ENCODE measurements at regions not wholly inside any gene's neighbourhood (a gene's known extent, or its start where the extent isn't known, plus 50 kb on each side); places are given as distances from the start of the nearest gene placed in this dataset.
A peak's percentile ranks its signal among the peaks of the same experiment; 100 is the strongest.

GRCh38 chrX:46447384-46447783, 97.8 kb downstream of the ZNF674 start:
- DNase-seq (ENCODE audit: low read depth): no peak

- DNase-seq (ENCODE audit: low read depth): no peak
These were observed 98.4 kb downstream of the ZNF674 start for GRCh38 chrX:46446727-46447378.

- peak; percentile 51 for DNase-seq (ENCODE audit: low read depth)
These were observed 101.2 kb downstream of the ZNF674 start for GRCh38 chrX:46444011-46444410.

GRCh38 chrX:46436744-46437143, 108.5 kb downstream of the ZNF674 start:
- DNase-seq (ENCODE audit: low read depth): no peak

GRCh38 chrX:46433892-46434291, 111.3 kb downstream of the ZNF674 start:
- no peak for DNase-seq (ENCODE audit: low read depth)

- peak; percentile 24 for DNase-seq (ENCODE audit: low read depth)
These were observed 136.4 kb downstream of the ZNF674 start for GRCh38 chrX:46408553-46409407.

- peak; percentile 19 for DNase-seq (ENCODE audit: low read depth)
These were observed 137.5 kb downstream of the ZNF674 start for GRCh38 chrX:46407753-46408130.

- no peak for DNase-seq (ENCODE audit: low read depth)
These were observed 138.0 kb downstream of the ZNF674 start for GRCh38 chrX:46407036-46407752.

- no peak for DNase-seq (ENCODE audit: low read depth)
These were observed 140.4 kb downstream of the ZNF674 start for GRCh38 chrX:46404774-46405173.

GRCh38 chrX:46400530-46401443, 144.4 kb downstream of the ZNF674 start:
- no peak for DNase-seq (ENCODE audit: low read depth)

- no peak for DNase-seq (ENCODE audit: low read depth)
These were observed 146.3 kb downstream of the ZNF674 start for GRCh38 chrX:46398874-46399273.

GRCh38 chrX:46398126-46398525, 147.1 kb downstream of the ZNF674 start:
- DNase-seq (ENCODE audit: low read depth): no peak

GRCh38 chrX:46386511-46386910, 158.7 kb downstream of the ZNF674 start:
- DNase-seq (ENCODE audit: low read depth): no peak

- DNase-seq (ENCODE audit: low read depth): no peak
These were observed 162.2 kb downstream of the ZNF674 start for GRCh38 chrX:46383006-46383405.

GRCh38 chrX:46382595-46382994, 162.6 kb downstream of the ZNF674 start:
- DNase-seq (ENCODE audit: low read depth): no peak

GRCh38 chrX:46381630-46382029, 163.6 kb downstream of the ZNF674 start:
- no peak for DNase-seq (ENCODE audit: low read depth)

GRCh38 chrX:46380148-46380752, 165.0 kb downstream of the ZNF674 start:
- no peak for DNase-seq (ENCODE audit: low read depth)

GRCh38 chrX:46376246-46376885, 168.9 kb downstream of the ZNF674 start:
- peak; percentile 41 for DNase-seq (ENCODE audit: low read depth)

GRCh38 chrX:46375831-46376230, 169.4 kb downstream of the ZNF674 start:
- no peak for DNase-seq (ENCODE audit: low read depth)

GRCh38 chrX:46374371-46374770, 170.8 kb downstream of the ZNF674 start:
- DNase-seq (ENCODE audit: low read depth): no peak

GRCh38 chrX:46367491-46367890, 177.7 kb downstream of the ZNF674 start:
- no peak for DNase-seq (ENCODE audit: low read depth)
